GM18498 (cell line): ENCODE measurements at regions not wholly inside any gene's neighbourhood (a gene's known extent, or its start where the extent isn't known, plus 50 kb on each side); places are given as distances from the start of the nearest gene placed in this dataset.

ENCODE experiments used
- ATAC-seq: cut with Tn5 transposase; IDR thresholded peaks from one replicate; pipeline ENCODE4 v1.9.1; 2021; ENCODE audit warnings: mild to moderate bottlenecking, moderate library complexity; ENCODE audit not compliant: unreplicated experiment

- no peak for ATAC-seq
Observed at GRCh38 chr14:86510491-86510890, 980.5 kb downstream of the FLRT2 start.

GRCh38 chr14:86505808-86506207 is 975.9 kb downstream of the FLRT2 start:
- no peak for ATAC-seq

- ATAC-seq = no peak
Observed at GRCh38 chr14:86501611-86502010, 971.7 kb downstream of the FLRT2 start.

- ATAC-seq = no peak
Observed at GRCh38 chr14:86491743-86492142, 961.8 kb downstream of the FLRT2 start.

GRCh38 chr14:86481104-86481503 is 951.2 kb downstream of the FLRT2 start:
- no peak for ATAC-seq

GRCh38 chr14:86464341-86464740 is 934.4 kb downstream of the FLRT2 start:
- ATAC-seq = no peak

- ATAC-seq = no peak
Observed at GRCh38 chr14:86462193-86462753, 932.3 kb downstream of the FLRT2 start.

GRCh38 chr14:86457481-86458135 is 927.7 kb downstream of the FLRT2 start:
- ATAC-seq = no peak

GRCh38 chr14:86450085-86450484 is 920.1 kb downstream of the FLRT2 start:
- ATAC-seq = no peak

GRCh38 chr14:86442135-86442534 is 912.2 kb downstream of the FLRT2 start:
- ATAC-seq = no peak

- ATAC-seq = no peak
Observed at GRCh38 chr14:86430853-86431252, 900.9 kb downstream of the FLRT2 start.

GRCh38 chr14:86423214-86423613 is 893.3 kb downstream of the FLRT2 start:
- no peak for ATAC-seq

- no peak for ATAC-seq
Observed at GRCh38 chr14:86420131-86420530, 890.2 kb downstream of the FLRT2 start.

GRCh38 chr14:86414146-86414545 is 884.2 kb downstream of the FLRT2 start:
- ATAC-seq = no peak

- ATAC-seq = no peak
Observed at GRCh38 chr14:86404989-86405649, 875.2 kb downstream of the FLRT2 start.

GRCh38 chr14:86404425-86404824 is 874.5 kb downstream of the FLRT2 start:
- no peak for ATAC-seq

GRCh38 chr14:86402545-86402944 is 872.6 kb downstream of the FLRT2 start:
- ATAC-seq = no peak

GRCh38 chr14:86391085-86391484 is 861.1 kb downstream of the FLRT2 start:
- no peak for ATAC-seq

GRCh38 chr14:86388216-86388615 is 858.3 kb downstream of the FLRT2 start:
- no peak for ATAC-seq

- ATAC-seq = no peak
Observed at GRCh38 chr14:86373886-86374285, 843.9 kb downstream of the FLRT2 start.

- ATAC-seq = no peak
Observed at GRCh38 chr14:86372402-86372801, 842.5 kb downstream of the FLRT2 start.

GRCh38 chr14:86364634-86365033 is 834.7 kb downstream of the FLRT2 start:
- ATAC-seq = no peak
